ENCODE measurements at regions not wholly inside any gene's neighbourhood (a gene's known extent, or its start where the extent isn't known, plus 50 kb on each side); places are given as distances from the start of the nearest gene placed in this dataset.

DNA sequence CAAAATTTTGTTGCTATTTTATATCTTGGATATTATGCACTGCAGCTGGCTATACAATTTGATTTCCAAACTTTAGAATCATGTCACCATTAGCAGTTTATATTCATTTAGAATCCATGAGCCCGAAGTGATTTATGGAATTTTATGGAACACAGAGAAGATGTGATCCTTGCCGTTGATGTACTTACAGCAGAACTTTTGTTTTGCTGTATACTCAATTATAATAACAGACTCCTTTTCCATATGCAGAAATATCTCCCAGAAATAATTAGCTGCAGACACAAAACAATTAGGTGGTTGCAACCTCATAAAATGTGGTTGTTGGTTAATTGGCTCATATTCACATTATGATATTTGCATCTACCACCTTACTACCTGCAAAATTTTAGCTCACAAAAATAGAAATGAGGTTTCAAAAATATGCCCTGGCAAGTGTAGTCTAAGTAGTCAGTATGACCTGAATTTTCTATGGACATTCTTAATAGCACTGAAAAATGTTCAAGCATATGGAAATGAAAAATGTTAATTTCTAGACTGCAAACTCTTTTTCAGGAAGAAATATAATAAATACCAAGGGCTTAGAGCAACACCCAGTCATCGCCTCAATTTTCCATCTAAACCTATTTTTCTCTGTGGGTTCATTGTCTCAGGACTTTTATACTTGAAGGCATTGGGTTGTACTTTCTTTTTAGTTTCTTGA, 997.6 kb downstream of the MCTP2 start:
- H3K4me2 ChIP-seq (ENCODE audit: control insufficient read depth, extremely low read depth, insufficient read depth, low read depth, low read length): no peak overlapping the region
- H3K4me1 ChIP-seq (ENCODE audit: control insufficient read depth, extremely low read depth, insufficient read depth, low read length): peaks cover 23% of the 10 kb centered on the region
- no peak overlapping the region for H3K27ac ChIP-seq (ENCODE audit: control insufficient read depth, insufficient read depth, low read length)
- DNase-seq (ENCODE audit: low read depth, low spot score) (no peak), FAIRE-seq (no peak)
- H3K4me3 ChIP-seq (ENCODE audit: control insufficient read depth in 2 of 3, extremely low read depth in 1 of 3, insufficient read depth in 2 of 3, low read depth in 1 of 3, low read length in 3 of 3): no peak overlapping the region
- no peak overlapping the region for H2AFZ ChIP-seq (ENCODE audit: control insufficient read depth, low read length)
- TF ChIP-seq EZH2 (IDR thresholded peaks at IDR 0.05; ENCODE audit: low read length): no peak
- TF ChIP-seq, protein P1, sequence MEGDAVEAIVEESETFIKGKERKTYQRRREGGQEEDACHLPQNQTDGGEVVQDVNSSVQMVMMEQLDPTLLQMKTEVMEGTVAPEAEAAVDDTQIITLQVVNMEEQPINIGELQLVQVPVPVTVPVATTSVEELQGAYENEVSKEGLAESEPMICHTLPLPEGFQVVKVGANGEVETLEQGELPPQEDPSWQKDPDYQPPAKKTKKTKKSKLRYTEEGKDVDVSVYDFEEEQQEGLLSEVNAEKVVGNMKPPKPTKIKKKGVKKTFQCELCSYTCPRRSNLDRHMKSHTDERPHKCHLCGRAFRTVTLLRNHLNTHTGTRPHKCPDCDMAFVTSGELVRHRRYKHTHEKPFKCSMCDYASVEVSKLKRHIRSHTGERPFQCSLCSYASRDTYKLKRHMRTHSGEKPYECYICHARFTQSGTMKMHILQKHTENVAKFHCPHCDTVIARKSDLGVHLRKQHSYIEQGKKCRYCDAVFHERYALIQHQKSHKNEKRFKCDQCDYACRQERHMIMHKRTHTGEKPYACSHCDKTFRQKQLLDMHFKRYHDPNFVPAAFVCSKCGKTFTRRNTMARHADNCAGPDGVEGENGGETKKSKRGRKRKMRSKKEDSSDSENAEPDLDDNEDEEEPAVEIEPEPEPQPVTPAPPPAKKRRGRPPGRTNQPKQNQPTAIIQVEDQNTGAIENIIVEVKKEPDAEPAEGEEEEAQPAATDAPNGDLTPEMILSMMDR (optimal IDR thresholded peaks at IDR 0.05 in 1 of 3, IDR thresholded peaks at IDR 0.05 in 1 of 3, conservative IDR thresholded peaks at IDR 0.05 in 1 of 3; ENCODE audit: extremely low read depth in 1 of 3, insufficient read depth in 2 of 3, low read length in 3 of 3): no peak
- H4K20me1 ChIP-seq (ENCODE audit: control insufficient read depth, extremely low read depth, insufficient read depth, low read length): no peaks in the 10 kb centered on the region
- no peaks in the 10 kb centered on the region for H3K36me3 ChIP-seq (ENCODE audit: control insufficient read depth in 2 of 2, extremely low read depth in 1 of 2, insufficient read depth in 2 of 2, low read length in 2 of 2)
- H3K79me2 ChIP-seq (ENCODE audit: control insufficient read depth, insufficient read depth, low read length): no peaks in the 10 kb centered on the region
- H3K9me1 ChIP-seq (ENCODE audit: control insufficient read depth, extremely low read depth, insufficient read depth, low read length): no peaks in the 10 kb centered on the region
- H3K9me3 ChIP-seq (ENCODE audit: control insufficient read depth, low read depth, low read length): no peaks in the 10 kb centered on the region
- no peak overlapping the region for H3K9ac ChIP-seq (ENCODE audit: control insufficient read depth, extremely low read depth, insufficient read depth, low read length)
- dilution Hi-C loops (cut with MboI; ENCODE audit: extremely low pct_ligation_motif_present, low sequenced_read_pairs): no loop called here
- H3K27me3 ChIP-seq (ENCODE audit: control insufficient read depth, extremely low read depth, insufficient read depth, low read length): no peaks in the 10 kb centered on the region

DNA sequence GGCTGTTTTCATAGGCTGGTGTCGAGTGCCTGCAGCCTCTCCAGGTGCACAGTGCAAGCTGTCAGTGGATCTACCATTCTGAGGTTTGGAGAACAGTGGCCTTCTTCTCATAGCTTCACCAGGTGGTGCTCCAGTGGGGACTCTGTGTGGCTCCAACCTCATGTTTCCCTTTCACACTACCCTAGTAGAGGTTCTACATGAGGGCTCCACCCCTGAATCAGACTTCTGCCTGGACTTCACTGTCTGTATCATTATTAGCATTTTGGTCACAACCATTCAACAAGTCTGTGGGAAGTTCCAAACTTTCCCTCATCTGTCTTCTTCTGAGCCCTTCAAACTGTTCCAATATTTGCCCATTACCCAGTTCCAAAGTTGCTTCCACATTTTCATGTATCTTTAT, 1003.7 kb downstream of the MCTP2 start:
- H3K4me2 ChIP-seq (ENCODE audit: control insufficient read depth, extremely low read depth, insufficient read depth, low read depth, low read length): no peak overlapping the region
- no peak for TF ChIP-seq EZH2 (IDR thresholded peaks at IDR 0.05; ENCODE audit: low read length)
- TF ChIP-seq, protein P1 (optimal IDR thresholded peaks at IDR 0.05 in 1 of 3, IDR thresholded peaks at IDR 0.05 in 1 of 3, conservative IDR thresholded peaks at IDR 0.05 in 1 of 3; ENCODE audit: extremely low read depth in 1 of 3, insufficient read depth in 2 of 3, low read length in 3 of 3): no peak
- FAIRE-seq: no peak

More for the DNA sequence above, 1003.7 kb downstream of the MCTP2 start:
- Histone ChIP-seq H3K27me3 (ENCODE audit: control insufficient read depth, extremely low read depth, insufficient read depth, low read length) (no peaks in the 10 kb centered on the region), H3K4me1 (ENCODE audit: control insufficient read depth, extremely low read depth, insufficient read depth, low read length) (no peaks in the 10 kb centered on the region), H3K9me1 (ENCODE audit: control insufficient read depth, extremely low read depth, insufficient read depth, low read length) (no peaks in the 10 kb centered on the region), H3K4me3 (ENCODE audit: control insufficient read depth in 2 of 3, extremely low read depth in 1 of 3, insufficient read depth in 2 of 3, low read depth in 1 of 3, low read length in 3 of 3) (no peak overlapping the region), H2AFZ (ENCODE audit: control insufficient read depth, low read length) (no peak overlapping the region), H3K9ac (ENCODE audit: control insufficient read depth, extremely low read depth, insufficient read depth, low read length) (no peak overlapping the region), H4K20me1 (ENCODE audit: control insufficient read depth, extremely low read depth, insufficient read depth, low read length) (no peaks in the 10 kb centered on the region), H3K79me2 (ENCODE audit: control insufficient read depth, insufficient read depth, low read length) (no peaks in the 10 kb centered on the region), H3K9me3 (ENCODE audit: control insufficient read depth, low read depth, low read length) (peaks cover 4% of the 10 kb centered on the region), H3K36me3 (ENCODE audit: control insufficient read depth in 2 of 2, extremely low read depth in 1 of 2, insufficient read depth in 2 of 2, low read length in 2 of 2) (no peaks in the 10 kb centered on the region), H3K27ac (ENCODE audit: control insufficient read depth, insufficient read depth, low read length) (no peak overlapping the region)
- DNase-seq (ENCODE audit: low read depth, low spot score): no peak
- dilution Hi-C loops (cut with MboI; ENCODE audit: extremely low pct_ligation_motif_present, low sequenced_read_pairs): no loop called here

Data from keratinocyte (primary cell).